COR-L47 (cell line): ENCODE measurements at regions not wholly inside any gene's neighbourhood (a gene's known extent, or its start where the extent isn't known, plus 50 kb on each side); places are given as distances from the start of the nearest gene placed in this dataset.

Experiments
- DNase-seq: peaks from one replicate; lab custom pipeline; 2025; lab: John Stamatoyannopoulos, UW

DNA sequence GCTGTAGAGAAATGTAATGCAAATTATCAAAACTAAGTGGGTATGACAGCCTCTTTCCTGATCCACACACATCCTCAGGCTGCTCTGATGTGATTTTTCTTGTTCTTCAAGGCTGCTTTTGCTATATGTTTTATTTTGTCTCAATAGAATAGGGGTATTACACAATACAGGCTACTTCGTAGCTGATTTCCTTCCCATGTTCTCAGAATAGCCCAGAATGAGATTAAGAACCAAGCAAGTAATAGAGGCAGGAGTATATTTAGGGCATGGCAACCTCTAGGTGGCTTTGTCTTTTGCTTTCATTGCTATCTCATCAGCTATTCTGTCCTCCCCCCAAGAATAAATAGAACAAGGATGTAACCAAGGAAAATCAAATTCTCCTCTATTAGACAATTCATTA is 241.8 kb downstream of the ALDH8A1 start:
- DNase-seq = no peak

GRCh38 chr6:134707342-134708031 is 242.4 kb downstream of the ALDH8A1 start:
- DNase-seq = no peak

- DNase-seq = no peak
These were observed 243.1 kb downstream of the ALDH8A1 start for GRCh38 chr6:134706806-134707205.

DNA sequence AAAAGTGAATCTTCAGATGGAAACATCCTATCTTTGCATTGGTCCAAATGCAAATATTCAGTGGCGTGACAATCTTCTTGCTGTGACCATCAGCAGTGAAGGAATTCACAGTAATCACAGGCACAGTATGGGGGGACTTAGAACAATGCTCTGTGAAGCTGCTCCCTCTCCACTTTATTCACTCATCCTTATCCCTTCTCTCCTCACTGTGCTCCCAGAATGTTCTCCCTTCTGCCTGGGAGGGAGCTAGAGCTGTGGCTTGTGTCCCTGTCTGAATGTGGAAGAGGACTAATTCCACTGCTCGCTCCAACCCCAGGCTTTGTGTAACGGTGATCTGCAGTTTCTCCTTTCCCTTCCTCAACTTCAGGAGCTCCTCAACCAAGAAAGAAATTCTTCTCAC is 243.7 kb downstream of the ALDH8A1 start:
- DNase-seq = no peak

- DNase-seq = no peak
These were observed 246.7 kb downstream of the ALDH8A1 start for GRCh38 chr6:134703206-134703605.

- DNase-seq = no peak
These were observed 247.6 kb downstream of the ALDH8A1 start for GRCh38 chr6:134702279-134702678.

DNA sequence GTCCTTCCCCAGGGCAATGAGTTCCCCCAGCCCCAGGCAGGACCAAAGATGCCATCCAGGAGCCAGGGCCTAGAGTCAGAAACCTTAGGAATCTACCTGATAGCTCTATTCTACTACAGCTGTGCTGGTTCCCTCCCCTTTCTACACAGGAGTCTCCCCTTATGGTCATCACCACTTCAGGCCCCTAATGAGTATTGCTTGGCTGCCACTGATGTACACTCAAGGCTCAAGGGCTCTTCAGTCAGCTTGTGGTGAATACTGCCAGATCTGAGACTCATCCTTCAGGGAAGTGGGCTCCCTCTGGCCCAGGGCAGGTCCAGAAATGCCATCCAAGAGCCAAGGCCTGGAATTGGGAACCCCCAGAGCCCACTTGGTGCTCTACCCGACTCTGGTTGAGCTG is 248.6 kb downstream of the ALDH8A1 start:
- DNase-seq = no peak

- no peak for DNase-seq
These were observed 251.7 kb downstream of the ALDH8A1 start for GRCh38 chr6:134698228-134698627.

- no peak for DNase-seq
These were observed 257.9 kb downstream of the ALDH8A1 start for GRCh38 chr6:134692008-134692407.

DNA sequence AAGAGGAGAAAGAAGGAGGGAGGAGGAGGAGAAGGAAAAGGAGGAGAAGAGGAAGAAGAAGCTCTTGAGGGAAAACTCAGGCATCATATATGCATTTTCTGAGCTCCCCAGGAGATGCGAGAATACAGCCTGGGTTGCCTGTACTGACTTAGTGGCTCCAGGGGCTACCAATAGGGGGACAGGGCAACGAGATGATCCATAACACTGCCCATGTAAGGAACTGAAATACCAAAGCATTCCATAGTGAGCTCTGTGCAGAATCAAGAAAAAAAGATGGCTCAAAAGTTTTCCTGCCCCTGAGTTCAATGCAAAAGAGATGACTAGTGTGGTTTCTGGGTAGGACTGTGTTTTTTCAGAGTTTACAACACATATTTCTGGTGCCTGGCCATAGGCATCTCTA is 258.7 kb downstream of the ALDH8A1 start:
- DNase-seq = no peak

DNA sequence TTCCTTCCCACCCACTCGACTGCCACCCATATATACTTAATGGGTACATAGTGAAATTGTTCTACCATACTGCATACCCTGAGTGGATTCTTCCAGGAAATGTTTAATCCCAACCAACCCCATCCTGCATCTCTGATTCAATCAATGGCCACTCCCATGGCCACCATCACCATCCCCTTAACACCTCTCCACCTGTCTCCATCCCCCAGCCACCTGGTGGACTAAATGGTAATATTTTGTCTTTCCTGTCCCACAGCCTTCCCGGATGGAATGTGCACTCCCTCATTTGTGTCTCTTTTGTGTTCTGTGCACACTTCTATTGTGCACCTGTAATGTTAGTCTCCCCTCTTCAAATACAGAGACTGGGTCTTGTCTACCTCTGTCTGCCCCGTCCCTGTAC is 259.9 kb downstream of the ALDH8A1 start:
- DNase-seq = no peak

- DNase-seq = no peak
These were observed 260.3 kb downstream of the ALDH8A1 start for GRCh38 chr6:134689641-134690040.

- DNase-seq = no peak
These were observed 260.7 kb downstream of the ALDH8A1 start for GRCh38 chr6:134689177-134689576.

DNA sequence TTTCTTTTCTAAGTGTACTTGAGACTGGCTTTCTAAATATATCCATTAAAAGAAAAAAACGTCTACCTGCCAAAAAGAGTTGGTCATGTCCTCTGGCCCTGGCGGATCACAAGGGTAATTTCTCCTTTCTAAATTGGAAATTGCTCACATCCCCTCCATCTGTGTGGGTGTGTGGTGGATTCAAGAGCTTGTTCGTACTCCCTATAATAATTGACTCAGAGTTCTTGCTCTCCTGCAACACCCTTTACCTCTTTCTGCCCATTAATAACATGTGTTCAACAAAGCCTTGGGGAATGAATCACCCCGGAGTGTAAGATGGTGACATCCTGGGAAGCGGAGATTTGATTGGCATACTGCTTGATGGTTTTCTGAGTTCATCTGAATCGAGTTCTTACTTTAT is 263.8 kb downstream of the ALDH8A1 start:
- DNase-seq = no peak

- DNase-seq = no peak
These were observed 265.5 kb downstream of the ALDH8A1 start for GRCh38 chr6:134684423-134684795.

- no peak for DNase-seq
These were observed 266.0 kb downstream of the ALDH8A1 start for GRCh38 chr6:134683783-134684422.

GRCh38 chr6:134680433-134680832 is 269.5 kb downstream of the ALDH8A1 start:
- no peak for DNase-seq

- DNase-seq = no peak
These were observed 269.9 kb downstream of the ALDH8A1 start for GRCh38 chr6:134680021-134680420.

- DNase-seq = peak; percentile 60
These were observed 271.4 kb downstream of the ALDH8A1 start for GRCh38 chr6:134678436-134678889.

DNA sequence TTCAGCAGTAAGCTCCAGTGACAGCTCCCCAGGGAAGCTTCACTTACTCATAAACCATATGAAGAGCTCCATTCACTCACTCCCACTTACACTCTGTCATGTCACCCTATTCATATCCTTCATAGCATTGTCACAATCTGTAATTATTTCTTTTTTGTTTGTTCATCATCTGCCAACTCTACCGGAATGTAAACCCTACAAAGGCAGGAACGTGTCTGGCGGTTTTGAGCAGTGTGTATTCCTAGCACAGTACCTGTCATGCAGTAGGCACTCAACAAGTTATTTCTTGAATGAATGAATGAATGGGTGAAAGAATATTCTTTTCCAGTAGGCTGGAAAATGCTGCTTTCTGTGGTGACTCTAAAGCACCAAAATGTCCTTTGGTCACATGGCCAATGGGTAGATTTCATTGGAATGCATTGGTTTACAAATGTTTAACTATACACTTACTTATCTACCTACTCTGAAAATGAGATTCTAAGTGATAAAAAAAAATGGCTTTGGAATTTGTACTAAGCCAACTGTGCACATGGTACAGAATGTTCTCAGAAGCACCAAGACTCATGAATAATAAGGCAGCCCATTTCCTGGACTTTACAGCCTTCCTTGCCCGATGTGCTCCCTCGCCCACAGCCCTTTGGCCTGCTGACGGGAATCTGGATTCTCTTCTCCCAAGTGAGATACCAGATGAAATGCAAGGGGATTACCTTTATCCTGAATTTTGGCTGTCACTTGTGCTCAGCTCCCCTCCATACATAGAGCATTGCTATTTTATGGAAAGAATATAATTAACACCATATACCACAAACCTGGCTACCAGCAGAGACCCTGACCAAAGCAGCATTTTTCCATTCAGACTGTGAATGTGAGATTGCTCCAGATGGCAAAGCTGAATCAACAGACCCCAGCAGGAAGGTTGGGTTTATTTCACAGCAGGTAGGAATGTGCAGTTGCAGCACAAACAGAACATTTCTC is 273.3 kb downstream of the ALDH8A1 start:
- peak; percentile 56 for DNase-seq

DNA sequence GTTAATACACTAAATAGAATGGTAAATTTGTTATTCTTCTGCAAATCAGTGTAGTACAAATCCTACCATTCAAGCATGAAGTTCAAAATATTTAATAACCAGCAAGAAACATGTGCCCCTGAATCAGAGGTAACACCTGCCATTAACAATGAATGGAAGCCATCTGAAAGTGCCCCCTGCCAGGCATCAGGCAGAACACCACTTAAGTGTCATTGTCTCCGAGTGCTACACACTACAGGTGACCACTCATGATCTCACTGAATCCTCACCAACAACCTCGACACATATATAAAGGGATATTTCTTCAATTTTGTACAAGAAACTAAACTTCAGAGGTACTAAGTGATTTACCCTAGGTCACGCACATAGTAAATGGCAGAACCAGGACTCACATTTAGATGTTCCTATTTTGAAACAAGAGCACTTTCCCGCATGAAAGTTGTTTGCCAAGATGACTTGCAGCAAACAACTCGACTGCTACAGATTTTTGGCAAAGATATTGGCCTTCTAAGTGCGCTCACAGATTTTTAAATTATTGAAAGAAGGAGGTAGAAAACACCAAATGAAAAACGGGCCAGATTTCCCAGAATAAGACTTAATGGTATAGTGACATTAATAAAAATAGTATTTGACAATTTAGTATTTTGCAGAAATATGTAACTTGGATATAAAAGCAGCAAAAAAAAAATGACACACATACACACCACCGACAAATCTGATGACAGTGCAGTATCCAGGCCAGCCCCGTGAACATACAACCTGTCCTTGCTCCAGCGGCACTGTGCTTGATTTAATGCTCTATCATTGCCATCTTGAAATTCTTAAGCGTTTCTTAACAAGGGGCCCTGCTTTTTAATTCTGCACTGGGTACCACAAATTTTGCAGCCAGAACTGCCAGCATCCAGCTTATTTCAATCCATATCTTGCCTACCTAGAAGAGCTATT is 274.5 kb downstream of the ALDH8A1 start:
- DNase-seq = peak; percentile 68

DNA sequence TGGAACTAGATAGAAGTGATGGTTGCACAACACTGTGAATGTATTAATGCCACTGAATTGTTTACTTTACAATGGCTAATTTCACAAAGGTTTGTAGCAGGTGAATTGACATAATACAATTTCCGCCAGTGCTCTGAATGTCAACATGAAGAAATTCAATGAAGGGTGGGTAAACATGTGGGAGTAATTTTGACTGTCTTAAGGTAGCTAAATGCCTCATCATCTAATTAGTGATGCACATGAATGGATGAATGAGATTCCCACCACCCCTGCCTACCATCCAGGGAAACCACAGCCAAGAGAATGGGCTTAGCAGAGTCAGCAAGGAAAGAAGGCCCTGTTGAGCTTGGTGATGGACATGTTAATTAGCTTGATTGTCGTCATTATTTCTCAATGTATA is 275.3 kb downstream of the ALDH8A1 start:
- peak; percentile 56 for DNase-seq
